Spinal cord (tissue), 9 donors: ENCODE measurements at regions not wholly inside any gene's neighbourhood (a gene's known extent, or its start where the extent isn't known, plus 50 kb on each side); places are given as distances from the start of the nearest gene placed in this dataset.

Source experiments
- DNase-seq, 6 donors: peaks; one replicate each; pipeline versions ENCODE4 v3.0.0 to v3.0.0-alpha.2; 2013 to 2015; ENCODE audit warnings: low spot score in 6 of 6, low read depth in 4 of 6
- H3K27ac ChIP-seq: one replicate; pipeline ENCODE4 v1.5.1; 2013; ENCODE audit warnings: low read depth, low read length, control low read depth
- H3K27me3 ChIP-seq: one replicate; pipeline ENCODE4 v1.6.1; 2013; ENCODE audit warnings: low read length; ENCODE audit not compliant: control insufficient read depth, insufficient read depth
- H3K36me3 ChIP-seq: one replicate; pipeline ENCODE4 v1.6.1; 2013; ENCODE audit warnings: low read length; ENCODE audit not compliant: control insufficient read depth, insufficient read depth
- H3K4me1 ChIP-seq: one replicate; pipeline ENCODE4 v1.6.1; 2013; ENCODE audit warnings: low read length; ENCODE audit not compliant: control insufficient read depth, insufficient read depth
- H3K4me3 ChIP-seq: one replicate; pipeline ENCODE4 v1.5.1; 2013; ENCODE audit warnings: low read depth, low read length, control low read depth
- H3K9me3 ChIP-seq: one replicate; pipeline ENCODE4 v1.6.1; 2013; ENCODE audit warnings: low read length; ENCODE audit not compliant: control insufficient read depth, insufficient read depth
- WGBS: methylation state at CpG from one replicate; pipeline ENCODE4 v1.1.5; 2013; ENCODE audit warnings: missing lambda C conversion rate; ENCODE audit not compliant: insufficient coverage; 5-methylcytosine and 5-hydroxymethylcytosine counted together
- donor health status: healthy.

DNA sequence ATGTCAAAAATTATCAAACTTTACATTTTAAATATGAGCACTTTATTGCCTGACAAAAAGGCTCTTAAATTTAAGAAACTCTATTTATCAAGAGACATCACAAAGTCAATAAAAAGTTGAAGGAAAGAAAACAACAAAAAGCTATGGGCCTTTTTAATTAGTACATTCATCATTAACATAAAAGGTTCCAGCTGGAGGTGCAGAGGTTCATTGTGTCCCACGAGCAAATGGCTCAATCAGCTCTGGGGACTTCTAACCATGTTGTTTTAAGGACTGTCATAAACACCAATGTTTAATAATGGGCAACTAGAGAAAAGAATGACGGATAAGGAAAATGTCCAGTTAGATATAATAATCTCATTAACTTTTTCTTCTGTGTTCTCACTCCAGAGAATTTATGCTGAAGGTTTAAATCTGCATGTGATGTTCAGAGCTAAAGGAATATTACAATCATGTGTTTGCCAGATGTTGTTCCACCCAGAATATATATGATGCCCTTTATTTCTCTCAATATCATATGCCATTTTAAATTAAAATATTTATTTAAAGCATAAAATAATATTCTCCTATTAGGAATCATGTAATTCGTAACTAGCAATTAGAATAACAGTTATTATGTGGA is 840.3 kb upstream of the ADGRL3 start:
- Histone ChIP-seq H3K4me1 (no peaks in the 10 kb centered on the region), H3K4me3 (no peak overlapping the region), H3K27me3 (no peaks in the 10 kb centered on the region), H3K9me3 (no peaks in the 10 kb centered on the region), H3K27ac (no peak overlapping the region), H3K36me3 (no peaks in the 10 kb centered on the region)
- WGBS: no CpG with 5 or more reads among the region's 3 CpGs
- DNase-seq: no peak

DNA sequence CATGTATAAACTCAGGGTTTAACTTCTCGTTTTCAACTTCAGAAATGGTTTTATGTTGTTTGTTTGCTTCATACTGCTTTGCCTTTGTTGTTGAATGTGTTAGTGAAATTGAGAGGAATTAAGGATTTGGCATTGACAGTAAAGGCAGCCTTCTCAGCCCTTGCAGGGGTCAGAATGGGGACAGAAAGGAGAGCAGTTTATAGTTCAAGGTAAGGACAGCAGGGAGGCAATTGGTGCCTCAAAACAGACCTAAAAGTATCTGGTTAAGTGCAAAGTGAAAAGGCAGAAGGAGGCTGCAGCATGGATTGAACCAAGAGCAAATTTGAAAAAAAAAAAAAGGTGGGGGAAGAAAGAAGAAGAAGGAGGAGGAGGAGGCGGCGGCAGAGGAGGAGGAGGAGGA is 835.0 kb upstream of the ADGRL3 start:
- Histone ChIP-seq H3K27me3 (no peaks in the 10 kb centered on the region), H3K36me3 (no peaks in the 10 kb centered on the region), H3K9me3 (no peaks in the 10 kb centered on the region), H3K27ac (no peak overlapping the region), H3K4me1 (no peaks in the 10 kb centered on the region), H3K4me3 (no peak overlapping the region)
- DNase-seq: no peak
- no CpG with 5 or more reads among the region's 3 CpGs for WGBS

DNA sequence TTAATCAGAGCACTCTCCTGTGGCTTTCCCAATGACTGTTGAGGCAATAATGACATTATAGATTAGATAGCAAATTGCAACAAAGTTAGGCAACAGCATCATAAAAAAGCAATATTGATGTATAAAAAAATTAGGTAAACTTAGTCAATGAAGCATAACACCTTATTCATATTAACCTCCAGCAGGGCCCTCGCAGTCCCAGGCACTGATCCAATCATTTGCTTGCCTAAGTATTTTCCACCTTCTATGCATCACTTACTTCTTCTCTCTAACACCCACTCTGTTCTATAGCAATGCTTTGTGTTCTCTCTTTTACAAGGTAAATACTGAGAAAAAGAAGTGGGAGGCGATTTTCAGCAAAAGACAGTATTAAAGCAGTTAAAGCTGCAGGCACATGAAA is 833.5 kb upstream of the ADGRL3 start:
- 60% methylated on average over 1 of the region's 2 CpGs for WGBS
- H3K4me3 ChIP-seq: no peak overlapping the region
- no peaks in the 10 kb centered on the region for H3K4me1 ChIP-seq
- H3K27me3 ChIP-seq: no peaks in the 10 kb centered on the region
- no peaks in the 10 kb centered on the region for H3K9me3 ChIP-seq
- no peak overlapping the region for H3K27ac ChIP-seq
- DNase-seq: peak in 1 of 6 donors; percentile 39
- H3K36me3 ChIP-seq: no peaks in the 10 kb centered on the region

DNA sequence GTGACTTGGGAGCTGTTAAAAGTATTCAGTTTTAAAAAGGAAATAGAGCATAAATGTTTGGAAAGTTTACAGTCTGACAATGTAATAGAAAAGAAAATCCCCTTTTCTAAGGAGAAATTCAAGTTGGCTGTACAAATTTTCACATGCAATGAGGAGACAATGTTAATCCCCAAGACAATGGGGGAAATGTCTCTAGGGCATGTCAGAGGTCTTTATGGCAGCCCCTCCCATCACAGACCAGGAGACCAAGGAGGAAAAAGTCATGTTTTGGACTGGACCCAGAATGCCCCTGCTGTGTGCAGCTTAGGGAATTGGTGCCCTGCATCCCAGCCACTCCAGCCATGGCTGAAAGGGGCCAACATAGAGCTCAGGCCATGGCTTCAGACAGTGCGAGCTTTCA is 831.1 kb upstream of the ADGRL3 start:
- DNase-seq: no peak
- Histone ChIP-seq H3K4me3 (no peak overlapping the region), H3K36me3 (no peaks in the 10 kb centered on the region), H3K4me1 (no peaks in the 10 kb centered on the region), H3K27ac (no peak overlapping the region), H3K9me3 (no peaks in the 10 kb centered on the region), H3K27me3 (no peaks in the 10 kb centered on the region)
- WGBS: 100% methylated on average over 1 of the region's 1 CpG

DNA sequence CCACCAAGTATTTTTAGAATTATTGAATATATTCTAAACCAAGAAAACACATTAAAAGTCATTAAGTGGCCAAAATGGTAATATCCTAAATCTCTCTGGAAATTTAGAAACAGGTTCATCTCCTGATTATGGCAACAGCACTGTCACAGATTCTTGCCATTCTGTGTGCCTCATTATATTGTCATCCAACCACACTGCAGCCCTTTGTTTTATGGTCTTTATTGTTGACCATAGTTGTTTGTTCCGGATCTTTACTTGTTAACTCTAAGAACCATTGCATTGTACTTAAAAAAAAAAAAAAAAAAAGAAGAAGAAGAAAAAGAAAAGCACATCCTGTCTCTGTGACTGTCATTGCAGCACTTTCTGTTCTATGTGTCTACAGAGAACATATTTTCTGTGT is 822.1 kb upstream of the ADGRL3 start:
- Histone ChIP-seq H3K9me3 (no peaks in the 10 kb centered on the region), H3K4me1 (no peaks in the 10 kb centered on the region), H3K36me3 (no peaks in the 10 kb centered on the region), H3K27me3 (no peaks in the 10 kb centered on the region), H3K27ac (no peak overlapping the region), H3K4me3 (no peak overlapping the region)
- WGBS: no CpG with 5 or more reads among the region's 1 CpG
- DNase-seq: no peak

GRCh38 chr4:60384516-60384915 is 815.6 kb upstream of the ADGRL3 start:
- no peaks in the 10 kb centered on the region for H3K27me3 ChIP-seq
- no peak overlapping the region for H3K4me3 ChIP-seq
- no peaks in the 10 kb centered on the region for H3K4me1 ChIP-seq
- no peak overlapping the region for H3K27ac ChIP-seq
- no peaks in the 10 kb centered on the region for H3K9me3 ChIP-seq
- WGBS: no CpG with 5 or more reads among the region's 2 CpGs
- DNase-seq: peak in 1 of 6 donors; percentile 65
- H3K36me3 ChIP-seq: no peaks in the 10 kb centered on the region

GRCh38 chr4:60389633-60390032 is 810.5 kb upstream of the ADGRL3 start:
- H3K9me3 ChIP-seq: peaks cover 2% of the 10 kb centered on the region

DNA sequence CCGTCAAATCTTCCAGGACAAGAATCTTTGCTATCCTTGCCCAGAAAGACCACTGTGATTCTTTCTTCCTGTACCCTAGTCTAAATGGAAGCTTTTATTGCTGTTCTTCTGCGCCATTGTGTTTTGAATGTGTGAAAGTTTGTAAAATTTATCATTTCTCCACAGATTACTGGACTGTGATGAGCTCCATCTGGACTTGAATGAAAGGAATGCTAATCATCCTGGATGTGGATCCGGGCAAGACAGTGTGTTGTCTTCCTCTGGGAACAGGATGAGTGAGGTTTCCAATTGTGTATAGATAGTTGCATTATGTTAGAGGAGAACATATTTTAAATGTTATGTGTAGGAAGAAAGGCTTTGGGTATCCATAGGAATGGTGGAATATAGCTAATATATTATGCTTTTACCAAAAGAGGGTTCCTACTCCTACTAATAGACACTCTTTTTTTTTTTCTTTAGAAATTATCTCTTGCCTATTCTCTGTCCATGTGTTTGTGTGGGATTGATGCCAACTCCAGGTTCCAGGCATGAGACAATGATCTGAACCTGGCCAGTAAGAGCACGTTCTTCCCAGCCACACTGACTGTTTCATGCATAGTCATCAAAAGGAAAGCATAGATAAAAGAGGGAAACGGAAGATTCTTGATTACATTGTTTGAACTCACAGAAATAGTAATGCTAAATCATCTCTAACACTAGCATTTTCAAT is 803.6 kb upstream of the ADGRL3 start:
- no peak for DNase-seq

More at GRCh38 chr4:60389633-60390032, 810.5 kb upstream of the ADGRL3 start:
- Histone ChIP-seq H3K4me3 (no peak overlapping the region), H3K27me3 (no peaks in the 10 kb centered on the region), H3K27ac (no peak overlapping the region), H3K36me3 (no peaks in the 10 kb centered on the region), H3K4me1 (no peaks in the 10 kb centered on the region)
- no peak for DNase-seq
- WGBS: 100% methylated on average over 1 of the region's 4 CpGs

GRCh38 chr4:60400593-60400992 is 799.5 kb upstream of the ADGRL3 start:
- Histone ChIP-seq H3K27ac (no peak overlapping the region), H3K4me3 (no peak overlapping the region), H3K27me3 (no peaks in the 10 kb centered on the region), H3K36me3 (no peaks in the 10 kb centered on the region), H3K9me3 (no peaks in the 10 kb centered on the region), H3K4me1 (peaks cover 6% of the 10 kb centered on the region)
- no peak for DNase-seq
- no CpG with 5 or more reads among the region's 2 CpGs for WGBS

More for the DNA sequence above, 803.6 kb upstream of the ADGRL3 start:
- no peaks in the 10 kb centered on the region for H3K36me3 ChIP-seq
- no peaks in the 10 kb centered on the region for H3K27me3 ChIP-seq
- no peaks in the 10 kb centered on the region for H3K4me1 ChIP-seq
- H3K9me3 ChIP-seq: no peaks in the 10 kb centered on the region
- no peak overlapping the region for H3K4me3 ChIP-seq
- H3K27ac ChIP-seq: no peak overlapping the region
- WGBS: 33% methylated on average over 1 of the region's 5 CpGs

DNA sequence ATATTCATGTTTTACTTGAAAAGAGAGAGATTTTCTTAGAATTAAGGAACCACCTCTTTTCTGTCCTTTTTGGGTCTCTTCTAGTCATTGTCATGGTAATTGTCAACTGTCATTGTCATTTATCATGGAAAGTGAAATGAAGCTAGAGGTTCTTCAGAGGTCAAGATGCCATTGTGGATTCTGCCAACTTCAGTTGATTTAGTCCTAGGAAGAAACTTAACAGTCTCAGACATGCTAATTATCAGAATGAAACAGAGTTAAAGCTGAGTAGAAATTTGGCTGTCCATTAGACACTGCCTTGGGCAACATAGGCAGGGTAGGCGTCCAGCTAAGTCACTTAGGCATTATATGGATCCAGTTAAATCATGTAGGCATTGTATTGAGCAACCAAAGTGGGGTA is 796.1 kb upstream of the ADGRL3 start:
- peaks cover 6% of the 10 kb centered on the region for H3K4me1 ChIP-seq
- no peak overlapping the region for H3K27ac ChIP-seq
- DNase-seq: peak in 1 of 6 donors; percentile 42
- no peak overlapping the region for H3K4me3 ChIP-seq
- 38% methylated on average over 1 of the region's 1 CpG for WGBS
- no peaks in the 10 kb centered on the region for H3K27me3 ChIP-seq
- no peaks in the 10 kb centered on the region for H3K9me3 ChIP-seq
- no peaks in the 10 kb centered on the region for H3K36me3 ChIP-seq
